ENCODE measurements at regions not wholly inside any gene's neighbourhood (a gene's known extent, or its start where the extent isn't known, plus 50 kb on each side); places are given as distances from the start of the nearest gene placed in this dataset.
"Not testable (repeated sequence)": the region's sequence is repeated elsewhere in the genome, so short reads cannot be mapped to it uniquely, and the experiment has no call there.

- DNase-seq: no peak
These were observed 719.8 kb upstream of the ADGRL4 start for GRCh38 chr1:79726321-79726720.

GRCh38 chr1:79716447-79716846 is 709.9 kb upstream of the ADGRL4 start:
- no peak for DNase-seq

- DNase-seq: no peak
These were observed 708.1 kb upstream of the ADGRL4 start for GRCh38 chr1:79714664-79715063.

DNA sequence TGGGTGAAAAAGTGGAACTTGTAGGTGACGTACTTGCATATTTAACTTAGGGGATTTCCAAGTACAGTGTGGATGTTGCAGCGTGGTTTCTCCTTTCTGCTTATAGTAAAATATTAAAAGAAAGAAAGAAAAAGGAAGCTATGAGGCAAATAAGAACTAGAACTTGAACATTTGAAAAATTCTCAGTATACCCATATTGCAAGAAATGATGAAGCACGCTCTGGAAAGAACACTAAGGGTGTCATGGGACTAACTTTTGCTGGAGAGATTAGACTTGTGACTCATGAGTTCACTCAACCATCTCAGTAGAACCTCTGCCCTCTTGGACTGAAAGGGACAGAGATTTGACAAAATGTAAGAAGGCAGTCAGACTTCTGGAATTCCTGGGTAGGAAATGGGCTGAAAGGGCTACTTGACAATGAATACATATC is 704.5 kb upstream of the ADGRL4 start:
- no peak for DNase-seq

DNA sequence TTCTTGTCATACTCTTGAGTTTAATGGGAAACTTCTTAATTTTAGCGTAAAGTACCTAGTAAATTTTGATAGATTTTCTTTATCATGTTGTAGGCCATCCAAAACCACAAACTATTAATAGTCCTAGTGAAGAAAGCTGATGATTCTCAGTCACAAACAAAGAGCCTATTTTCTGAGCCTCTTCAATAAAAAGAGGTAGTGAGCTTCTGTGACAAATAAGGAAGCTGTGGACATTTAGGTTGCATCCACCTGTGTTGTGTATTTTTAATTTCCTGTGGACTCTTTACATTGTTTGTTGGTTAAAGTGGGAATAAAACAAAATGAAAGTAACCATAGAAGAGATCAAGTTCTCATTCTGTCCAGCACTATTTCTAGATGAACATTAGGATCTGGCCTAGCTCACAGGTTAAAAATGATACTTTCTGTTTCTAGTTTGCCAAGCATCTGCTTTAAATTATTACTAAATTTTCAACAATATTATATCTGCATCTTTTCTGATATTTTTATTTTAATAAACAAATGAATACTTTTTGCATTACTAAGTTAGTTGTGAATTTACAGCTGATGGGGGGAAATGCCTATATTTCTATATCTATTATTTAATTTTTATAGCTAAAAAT is 702.2 kb upstream of the ADGRL4 start:
- DNase-seq: no peak

DNA sequence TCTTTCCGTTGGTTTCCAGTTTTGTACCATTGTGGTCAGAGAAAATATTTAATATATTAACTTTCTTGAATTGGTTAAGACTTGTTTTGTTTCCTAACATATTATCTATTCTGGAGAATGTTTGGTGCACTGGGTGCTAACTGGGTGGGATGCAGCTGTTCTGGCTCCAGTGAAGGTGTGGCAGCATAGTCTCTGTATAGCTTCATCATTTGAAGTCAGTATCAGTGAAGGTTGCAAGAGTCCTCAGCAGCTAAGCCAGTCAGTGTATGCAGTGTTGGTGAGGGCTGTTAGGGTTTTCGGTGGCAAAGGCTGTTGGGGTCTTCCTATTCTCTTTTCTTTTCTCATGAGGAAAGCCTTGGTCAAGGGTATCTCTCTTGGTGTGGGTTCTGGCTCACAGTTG is 698.7 kb upstream of the ADGRL4 start:
- no peak for DNase-seq

DNA sequence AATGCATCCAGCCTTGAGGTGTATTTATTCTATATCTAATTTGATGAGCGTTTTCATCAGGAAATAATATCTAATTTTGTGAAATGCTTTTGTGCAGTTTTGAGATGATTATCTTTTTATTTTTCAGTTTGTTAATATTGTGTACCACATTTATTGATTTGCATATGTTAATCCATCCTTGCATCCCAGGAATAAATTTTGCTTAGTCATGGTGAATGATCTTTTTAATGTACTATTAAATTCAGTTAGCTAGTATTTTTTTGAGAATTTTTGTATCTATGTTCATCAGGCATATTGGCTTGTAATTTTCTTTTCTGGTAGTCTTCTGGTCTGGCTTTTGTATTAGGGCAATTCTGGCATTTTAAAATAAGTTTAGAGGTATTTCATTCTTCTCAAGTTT is 697.5 kb upstream of the ADGRL4 start:
- no peak for DNase-seq

GRCh38 chr1:79702336-79702999 is 695.9 kb upstream of the ADGRL4 start:
- DNase-seq: not testable (repeated sequence)

DNA sequence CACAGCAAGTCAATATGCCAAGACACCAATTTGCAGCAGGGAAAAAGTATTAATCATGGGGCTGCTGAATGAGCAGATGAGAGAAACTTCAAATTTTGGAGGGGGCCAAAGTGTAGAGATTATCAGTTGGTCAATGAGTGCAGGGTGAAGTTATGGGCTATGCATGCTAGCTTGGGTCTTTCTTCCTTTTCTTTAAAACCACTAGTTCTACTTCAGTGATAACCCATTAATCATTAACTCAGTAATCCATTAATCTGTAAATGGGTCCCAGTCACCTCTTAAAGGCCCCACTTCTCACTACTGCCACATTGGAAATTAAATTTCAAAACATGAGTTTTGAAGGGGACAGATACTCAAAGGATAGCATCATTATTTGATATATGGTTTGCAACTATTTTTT is 688.6 kb upstream of the ADGRL4 start:
- no peak for DNase-seq

- no peak for DNase-seq
These were observed 687.7 kb upstream of the ADGRL4 start for GRCh38 chr1:79694241-79694640.

GRCh38 chr1:79693441-79694114 is 687.0 kb upstream of the ADGRL4 start:
- DNase-seq: no peak

DNA sequence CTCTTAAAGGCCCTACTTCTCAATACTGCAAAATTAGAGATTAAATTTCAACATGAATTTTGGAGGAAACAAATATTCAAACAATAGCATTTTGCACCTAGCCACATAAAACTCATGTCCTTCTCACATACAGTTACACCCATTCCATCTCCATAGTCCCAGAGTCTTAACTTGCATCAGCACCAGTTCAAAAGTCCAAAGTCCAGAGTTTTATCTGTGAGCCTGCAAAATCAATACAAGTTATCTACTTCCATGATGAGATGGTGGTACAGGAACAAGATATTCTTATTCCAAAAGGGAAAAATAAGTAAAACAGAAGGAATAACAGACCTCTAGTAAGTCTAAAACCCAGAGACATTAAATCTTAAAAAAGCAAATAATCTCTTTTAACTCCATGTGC is 686.0 kb upstream of the ADGRL4 start:
- no peak for DNase-seq

GRCh38 chr1:79688932-79689331 is 682.4 kb upstream of the ADGRL4 start:
- DNase-seq: no peak

DNA sequence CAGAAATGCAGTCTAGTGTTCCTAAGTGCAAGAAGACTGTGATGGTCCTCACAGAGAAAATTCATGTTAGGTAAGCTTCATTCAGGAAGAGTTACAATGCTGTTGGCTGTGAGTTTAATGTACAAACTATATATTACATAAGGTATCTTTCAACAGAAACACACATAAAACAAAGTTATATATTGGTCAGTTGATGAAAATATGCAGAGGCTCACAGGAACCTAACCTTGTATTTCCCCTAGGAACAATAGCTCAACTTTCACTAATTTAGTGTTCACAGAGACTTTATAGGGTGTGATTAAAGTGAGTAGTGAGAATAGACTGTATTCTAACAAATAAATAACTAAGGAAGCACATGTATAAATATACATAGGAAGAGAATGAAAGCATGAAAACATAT is 676.9 kb upstream of the ADGRL4 start:
- DNase-seq: no peak

GRCh38 chr1:79682478-79682877 is 675.9 kb upstream of the ADGRL4 start:
- DNase-seq: no peak

- DNase-seq: no peak
These were observed 674.9 kb upstream of the ADGRL4 start for GRCh38 chr1:79681382-79681781.

DNA sequence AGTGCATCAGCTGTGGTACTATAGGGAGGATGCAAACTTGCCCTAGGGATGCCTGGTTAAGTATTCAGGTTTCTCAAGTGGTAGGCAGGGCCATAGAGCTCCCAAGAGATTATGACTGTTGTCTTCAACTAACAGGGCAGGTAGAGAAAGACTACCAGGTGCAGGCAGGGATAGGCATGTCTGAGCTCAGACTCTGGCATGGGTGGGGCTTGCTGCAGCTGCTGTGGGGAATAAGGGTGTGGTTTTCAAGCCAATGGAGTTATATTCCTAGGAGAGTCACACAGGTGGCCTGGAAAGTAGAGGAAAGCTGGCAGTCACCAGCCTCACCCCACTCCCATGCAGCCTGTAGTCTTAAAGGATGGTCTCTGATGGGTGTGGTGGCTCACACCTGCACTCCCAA is 673.4 kb upstream of the ADGRL4 start:
- DNase-seq: no peak

GRCh38 chr1:79667848-79668696 is 661.5 kb upstream of the ADGRL4 start:
- no peak for DNase-seq

- no peak for DNase-seq
These were observed 660.6 kb upstream of the ADGRL4 start for GRCh38 chr1:79667166-79667565.

DNA sequence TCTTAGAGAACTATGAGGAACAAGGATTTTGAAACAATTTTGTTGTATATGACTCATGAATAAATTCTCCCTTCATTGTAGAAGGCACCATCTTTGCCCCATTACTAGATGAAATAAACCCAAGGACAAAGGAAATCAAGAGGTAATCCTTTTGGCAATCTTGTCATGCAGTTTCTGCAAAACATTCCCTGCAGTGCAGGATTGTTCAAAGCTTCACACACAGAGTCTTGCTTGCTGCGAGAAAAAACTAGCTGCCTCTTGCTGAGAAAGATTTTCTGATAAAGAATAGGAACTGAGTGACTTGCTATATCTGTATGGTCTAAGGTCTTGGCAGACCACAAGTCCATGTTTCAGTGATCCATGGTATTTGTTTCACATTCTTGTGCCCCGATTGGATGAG is 657.4 kb upstream of the ADGRL4 start:
- DNase-seq: no peak

GRCh38 chr1:79662596-79662995 is 656.1 kb upstream of the ADGRL4 start:
- DNase-seq: no peak

GRCh38 chr1:79660129-79660528 is 653.6 kb upstream of the ADGRL4 start:
- DNase-seq: no peak

Data from right kidney (tissue), 1 donor.